ENCODE measurements at regions not wholly inside any gene's neighbourhood (a gene's known extent, or its start where the extent isn't known, plus 50 kb on each side); places are given as distances from the start of the nearest gene placed in this dataset.

DNA sequence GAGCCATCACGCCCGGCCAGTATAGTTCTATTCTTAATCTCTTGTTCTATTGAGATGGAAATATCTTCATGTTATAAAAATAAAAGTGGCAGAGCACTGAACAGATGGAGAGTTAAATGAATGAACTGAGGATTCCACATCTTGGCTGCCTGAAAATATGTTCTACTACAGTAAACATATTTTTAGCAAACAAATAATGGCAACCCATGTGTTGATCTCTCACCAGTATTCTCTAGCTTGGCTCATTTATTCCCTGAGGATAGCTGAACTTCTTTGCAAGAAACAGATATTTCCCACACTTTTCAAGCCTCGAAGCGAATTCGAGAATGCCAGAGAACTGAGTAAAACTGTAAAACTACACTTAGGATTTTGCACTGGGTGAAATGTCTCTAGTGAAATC lies 58.9 kb downstream of the DIRAS3 start:
- DNase-seq = no peak

DNA sequence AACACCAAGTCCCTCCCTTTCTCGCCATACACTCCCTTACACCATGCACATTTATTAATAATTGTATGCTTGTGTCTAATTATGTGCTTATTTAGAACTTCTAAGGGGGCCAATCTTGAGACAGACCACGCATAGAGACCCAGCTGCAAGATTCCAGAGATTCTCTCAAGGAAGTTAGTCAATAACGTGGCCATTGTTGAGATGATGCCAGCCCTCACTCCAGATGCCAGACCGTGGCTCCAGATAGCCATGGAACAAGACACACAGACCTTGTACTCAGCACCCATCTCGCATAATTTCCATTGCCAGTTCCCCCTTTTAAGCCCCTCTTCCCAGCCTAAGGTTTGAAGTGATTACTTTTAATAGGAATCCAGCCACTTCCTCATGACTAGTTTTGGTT lies 62.4 kb downstream of the DIRAS3 start:
- no peak for DNase-seq

DNA sequence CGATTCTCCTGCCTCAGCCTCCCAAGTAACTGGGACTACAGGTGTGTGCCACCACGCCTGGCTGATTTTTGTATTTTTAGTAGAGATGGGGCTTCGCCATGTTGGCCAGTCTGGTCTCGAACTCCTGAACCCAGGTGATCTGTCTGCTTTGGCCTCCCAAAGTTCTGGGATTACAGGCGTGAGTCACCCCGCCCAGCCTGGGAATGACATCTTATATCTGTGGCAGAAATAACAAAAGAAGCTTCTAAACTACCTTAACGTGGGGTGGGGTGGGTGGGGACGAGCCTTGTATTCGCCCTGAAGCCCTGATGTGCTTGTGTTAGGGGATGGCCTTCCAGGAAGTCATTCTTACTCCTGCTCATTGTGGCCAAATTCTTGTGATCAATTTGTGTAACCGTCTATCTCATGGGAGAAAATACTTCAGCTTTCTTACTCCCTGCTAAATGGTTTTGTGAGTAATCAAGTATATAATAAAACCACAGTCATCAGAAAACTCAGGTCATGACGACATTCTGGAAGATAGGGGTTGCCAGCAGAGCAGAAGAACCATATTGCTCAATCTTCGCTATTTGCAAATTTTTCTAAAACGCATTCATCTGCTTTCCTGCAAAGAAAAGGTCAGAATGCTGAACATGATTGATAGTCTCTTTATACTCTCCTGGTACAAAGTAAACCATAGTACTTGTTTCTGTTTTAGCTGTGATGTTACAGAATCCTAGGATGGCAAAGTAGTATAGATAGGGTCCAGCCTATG lies 63.2 kb downstream of the DIRAS3 start:
- no peak for DNase-seq

DNA sequence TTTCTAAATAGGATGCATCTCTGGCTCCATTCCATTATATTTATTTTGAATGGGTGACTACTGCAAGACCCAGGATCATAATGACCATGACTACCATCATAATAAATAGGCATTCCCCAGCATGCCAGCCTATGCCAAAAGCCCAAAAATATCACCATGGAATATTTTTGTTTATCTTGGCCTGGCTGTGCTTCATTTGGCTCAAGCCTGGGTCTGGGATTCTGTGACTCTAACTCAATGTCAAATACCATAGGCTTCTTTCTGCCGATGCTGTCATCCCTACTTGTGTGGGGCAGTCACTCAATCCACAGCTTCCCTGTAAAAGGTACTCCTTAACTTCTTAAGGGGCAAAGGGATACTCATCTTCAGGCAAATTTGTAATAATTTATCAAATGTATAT lies 66.6 kb downstream of the DIRAS3 start:
- DNase-seq = no peak

DNA sequence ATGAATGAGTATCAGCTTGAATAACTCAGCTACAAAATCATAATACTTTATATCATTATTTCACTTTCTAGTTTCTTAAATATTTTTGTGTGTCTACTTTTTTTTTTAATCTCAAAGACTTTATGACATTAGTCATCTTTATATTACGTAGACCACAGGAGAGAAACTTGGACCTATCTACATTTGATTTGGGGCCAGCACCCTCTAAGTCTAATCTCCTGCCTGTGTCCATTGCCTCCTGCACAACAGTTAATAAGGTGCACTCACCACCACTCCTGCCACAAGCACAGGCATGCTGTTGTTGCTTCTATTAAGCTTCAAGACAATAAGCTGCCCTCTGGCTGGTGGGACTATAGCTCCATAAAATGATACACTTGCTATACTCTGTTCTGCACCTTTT lies 70.4 kb downstream of the DIRAS3 start:
- DNase-seq = no peak

DNA sequence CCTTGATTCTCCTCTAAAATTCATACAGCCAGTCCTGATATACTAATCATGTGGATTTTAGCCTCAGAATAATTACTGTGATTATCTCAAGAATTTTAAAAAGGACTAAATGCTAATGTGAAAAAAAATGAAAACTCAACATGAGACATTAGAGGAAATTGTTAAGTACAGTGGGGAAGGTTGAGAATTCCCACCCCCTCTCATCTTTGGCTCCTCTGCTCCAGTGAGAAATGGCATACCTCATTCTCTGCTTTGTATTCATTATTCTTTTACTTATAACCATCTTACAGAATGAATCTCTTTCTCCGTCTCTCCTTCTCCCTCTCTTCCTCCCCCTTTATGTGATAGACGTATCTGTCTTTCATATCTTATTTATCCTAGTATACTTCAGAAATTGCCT lies 70.9 kb downstream of the DIRAS3 start:
- no peak for DNase-seq

DNA sequence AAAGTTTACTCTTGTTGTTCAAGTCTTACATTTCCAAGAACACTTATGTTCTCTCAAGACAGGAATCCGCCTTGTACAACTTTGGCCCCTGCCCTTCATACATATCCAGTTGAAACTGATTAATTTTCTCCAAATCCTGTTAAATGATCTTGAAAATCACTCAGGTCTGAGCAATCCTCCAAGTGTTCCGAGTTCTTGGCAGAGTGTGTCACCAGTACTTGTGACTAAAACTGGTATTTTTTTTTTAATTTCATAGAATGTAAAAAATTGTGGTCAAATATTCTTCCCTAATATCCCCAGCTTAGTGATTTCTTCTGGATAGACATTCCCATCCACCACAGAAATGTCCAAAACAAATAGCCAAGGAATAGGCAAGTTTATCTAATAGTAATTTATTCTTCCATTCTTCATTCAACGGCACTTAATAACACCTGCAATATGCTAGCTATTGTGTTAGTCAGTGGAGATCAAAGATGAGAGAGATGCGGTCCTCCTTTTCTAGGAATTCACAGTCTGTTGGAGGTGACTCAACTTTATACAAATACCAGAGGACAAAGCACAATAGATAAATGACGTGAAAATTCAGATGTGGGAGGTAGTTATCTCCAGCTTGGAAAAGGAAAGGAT lies 71.4 kb downstream of the DIRAS3 start:
- no peak for DNase-seq

DNA sequence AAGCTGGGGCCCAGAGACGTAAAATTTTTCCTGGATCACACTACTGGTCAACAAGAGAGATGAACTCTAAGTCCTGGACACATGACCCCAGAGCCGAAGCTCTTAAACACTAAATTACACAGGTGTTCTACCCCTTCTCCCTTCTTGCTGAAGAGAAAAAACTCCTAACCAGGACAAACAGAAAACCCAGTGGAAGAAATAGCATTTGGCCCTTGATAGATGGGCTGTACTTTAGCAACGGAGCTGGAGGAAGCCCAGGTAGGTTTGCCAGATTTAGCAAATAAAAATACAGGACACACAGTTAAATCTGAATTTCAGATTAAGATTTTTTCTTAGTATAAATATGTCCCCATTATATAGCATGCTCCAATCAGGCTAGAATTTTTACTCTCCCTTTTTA lies 72.7 kb downstream of the DIRAS3 start:
- DNase-seq = peak; percentile 52

DNA sequence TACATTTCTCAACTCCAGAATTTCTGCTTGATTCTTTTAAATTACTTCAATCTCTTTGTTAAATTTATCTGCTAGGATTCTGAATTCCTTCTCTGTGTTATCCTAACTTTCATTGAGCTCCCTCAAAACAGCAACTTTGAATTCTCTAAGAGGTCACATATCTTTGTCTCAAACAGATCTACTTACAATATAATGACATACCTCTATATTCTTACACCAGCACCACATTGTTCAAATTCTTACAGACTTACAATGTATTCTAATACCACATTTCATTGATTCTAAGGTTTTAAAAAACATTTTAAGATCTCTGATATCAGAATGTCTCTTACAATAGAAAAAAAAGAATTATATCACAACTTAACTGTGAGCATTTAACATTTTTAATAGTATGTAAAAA lies 77.4 kb downstream of the DIRAS3 start:
- no peak for DNase-seq

DNA sequence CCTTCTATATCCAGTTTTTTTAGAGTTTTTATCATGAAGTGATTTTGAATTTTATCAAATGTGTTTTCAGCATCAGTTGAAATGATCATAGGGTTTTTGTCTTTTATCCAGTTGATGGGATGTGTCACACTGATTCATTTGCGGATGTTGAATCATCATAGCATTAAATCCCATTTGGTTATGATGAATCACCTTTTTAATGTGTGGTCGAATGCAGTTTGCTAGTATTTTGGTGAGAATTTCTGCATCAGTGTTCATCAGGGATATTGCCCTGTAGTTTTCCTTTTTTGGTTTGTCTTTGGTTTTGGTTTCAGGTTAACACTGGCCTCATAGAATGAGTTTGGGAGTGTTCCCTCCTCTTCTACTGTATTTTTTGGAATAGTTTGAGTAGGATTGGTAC lies 80.3 kb downstream of the DIRAS3 start:
- no peak for DNase-seq

DNA sequence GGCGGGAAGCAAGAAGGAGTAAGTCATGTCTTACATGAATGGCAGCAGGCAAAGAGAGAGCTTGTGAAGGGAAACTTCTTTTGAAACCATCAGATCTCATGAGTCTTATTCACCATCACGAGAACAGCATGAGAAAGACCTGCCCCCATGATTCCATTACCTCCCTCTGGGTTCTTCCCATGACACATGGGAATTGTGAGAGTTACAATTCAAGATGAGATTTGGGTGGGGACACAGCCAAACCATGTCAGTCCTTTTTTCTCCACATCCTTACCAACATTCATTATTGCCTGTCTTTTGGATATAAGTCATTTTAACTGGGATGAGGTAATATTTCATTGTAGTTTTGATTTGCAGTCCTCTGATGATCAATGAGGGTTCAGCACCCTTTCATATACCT lies 81.0 kb downstream of the DIRAS3 start:
- DNase-seq = no peak

DNA sequence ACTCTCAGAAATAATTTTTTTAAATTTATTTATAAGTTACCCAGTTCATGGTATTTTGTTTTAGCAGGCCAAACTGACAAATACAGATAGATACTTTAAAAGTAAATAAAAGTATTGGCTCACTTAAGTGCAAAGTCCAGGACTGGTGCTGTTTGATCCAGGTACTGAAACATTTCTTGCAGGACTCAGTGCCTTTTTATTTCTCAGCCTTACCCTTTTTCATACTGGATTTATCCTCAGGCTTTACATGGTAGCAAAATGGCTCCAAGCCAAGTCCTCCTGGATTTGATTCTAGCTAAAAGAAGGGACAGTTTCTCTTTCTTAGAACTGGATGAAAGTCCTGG lies 83.8 kb downstream of the DIRAS3 start:
- DNase-seq = no peak

DNA sequence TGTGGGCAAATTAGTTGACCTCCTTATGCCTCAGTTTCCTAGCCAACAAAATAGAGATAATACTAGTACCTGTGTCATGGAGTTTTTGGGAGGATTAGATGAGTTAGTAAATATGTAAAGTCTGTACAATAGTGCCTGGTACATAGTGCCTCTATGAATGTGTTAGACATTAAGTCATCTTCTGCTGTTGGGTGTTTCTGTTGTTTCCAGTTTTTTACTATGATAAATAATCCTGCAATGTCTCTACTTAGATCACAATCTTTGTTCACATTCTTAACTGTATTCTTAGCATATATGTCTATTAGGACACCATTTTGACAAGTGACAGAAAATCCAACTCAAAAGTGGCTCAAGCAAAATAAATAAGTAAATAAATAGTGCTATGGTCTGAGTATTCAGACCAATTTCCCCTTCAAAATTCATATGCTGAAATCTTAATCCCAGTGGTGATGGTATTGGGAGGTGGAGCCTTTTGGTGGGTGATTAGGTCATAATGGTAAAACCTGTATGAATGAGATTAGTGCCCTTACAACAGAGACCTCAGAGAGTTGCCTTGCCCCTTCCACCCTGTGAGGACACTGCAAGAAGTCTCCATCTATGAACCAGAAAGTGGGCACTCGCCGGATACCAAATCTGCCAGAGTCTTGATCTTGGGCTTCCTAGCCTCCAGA lies 84.3 kb downstream of the DIRAS3 start:
- DNase-seq = no peak

DNA sequence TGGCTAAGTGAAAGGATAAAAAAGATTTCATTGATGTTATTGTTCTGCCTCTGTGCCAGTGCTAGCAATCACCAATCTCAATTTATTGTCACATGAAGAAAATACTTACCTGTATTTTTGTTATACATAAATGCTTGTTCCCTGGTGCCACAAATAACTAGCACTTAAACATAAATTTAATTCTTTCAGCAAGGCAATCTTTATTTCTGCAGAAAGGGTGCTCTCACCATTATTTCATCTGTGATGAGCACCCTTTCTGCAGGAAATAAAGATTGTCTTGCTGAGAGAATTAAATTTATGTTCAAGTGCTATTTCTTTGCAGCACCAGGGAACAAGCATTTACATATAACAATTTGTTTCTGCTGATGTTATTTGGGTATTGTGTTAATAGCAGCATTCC lies 87.2 kb downstream of the DIRAS3 start:
- no peak for DNase-seq

DNA sequence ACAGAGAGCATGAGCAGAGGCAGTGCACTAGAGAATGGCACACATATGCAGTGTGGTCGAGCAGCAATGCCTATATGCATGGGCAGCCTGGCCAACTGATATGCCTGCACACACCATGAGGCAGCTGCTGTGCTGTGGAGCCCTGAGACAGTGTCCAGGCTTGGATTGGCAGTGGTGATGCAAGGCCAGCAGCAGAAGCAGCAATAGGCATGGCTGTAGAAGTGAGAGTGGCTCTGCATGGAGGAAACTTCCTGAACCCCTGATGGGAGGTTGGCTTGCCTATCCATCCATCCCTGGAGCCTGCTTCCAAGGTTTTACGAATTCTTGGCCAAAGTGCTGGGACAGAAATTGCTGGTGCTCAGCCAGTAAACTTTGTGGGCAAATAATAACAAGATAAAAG lies 89.7 kb downstream of the DIRAS3 start:
- no peak for DNase-seq

DNA sequence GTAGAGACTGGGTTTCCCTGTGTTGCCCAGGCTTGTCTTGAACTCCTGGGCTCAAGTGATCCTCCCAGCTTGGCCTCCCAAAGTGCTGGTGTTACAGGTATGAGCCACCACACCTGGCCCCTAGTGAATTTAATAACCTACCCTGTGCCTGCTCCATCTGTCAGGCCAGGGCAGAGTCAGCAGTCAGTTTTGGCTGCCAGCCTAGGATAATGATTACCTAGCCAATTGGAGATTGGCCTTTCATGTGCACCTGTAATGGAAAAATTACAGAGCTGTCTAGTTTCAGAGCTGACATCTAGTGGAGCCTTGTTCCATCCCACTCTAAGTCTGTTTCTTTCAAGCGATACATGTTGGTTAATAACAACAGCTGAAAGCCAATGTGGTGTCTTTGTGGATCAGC lies 92.0 kb downstream of the DIRAS3 start:
- DNase-seq = no peak

DNA sequence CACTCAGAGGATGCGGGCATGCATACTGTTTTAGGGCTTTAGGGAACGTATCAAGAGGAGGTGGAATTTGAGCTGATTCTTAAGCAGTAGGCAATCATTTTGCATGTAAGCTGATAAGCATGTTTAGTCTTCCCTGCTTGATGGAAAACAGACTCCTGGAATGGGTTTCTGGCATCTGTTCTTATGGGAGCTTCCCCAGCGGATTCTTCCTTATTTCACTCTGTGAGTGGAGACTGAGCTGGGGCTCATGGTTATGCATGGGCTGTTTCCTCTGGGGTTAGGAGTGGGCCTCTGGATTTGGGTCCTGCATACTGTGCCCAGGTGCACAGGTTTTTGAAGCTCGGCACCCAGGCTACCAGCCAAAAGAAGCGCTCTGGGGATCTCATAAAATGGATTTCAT lies 93.4 kb downstream of the DIRAS3 start:
- peak; percentile 71 for DNase-seq

DNA sequence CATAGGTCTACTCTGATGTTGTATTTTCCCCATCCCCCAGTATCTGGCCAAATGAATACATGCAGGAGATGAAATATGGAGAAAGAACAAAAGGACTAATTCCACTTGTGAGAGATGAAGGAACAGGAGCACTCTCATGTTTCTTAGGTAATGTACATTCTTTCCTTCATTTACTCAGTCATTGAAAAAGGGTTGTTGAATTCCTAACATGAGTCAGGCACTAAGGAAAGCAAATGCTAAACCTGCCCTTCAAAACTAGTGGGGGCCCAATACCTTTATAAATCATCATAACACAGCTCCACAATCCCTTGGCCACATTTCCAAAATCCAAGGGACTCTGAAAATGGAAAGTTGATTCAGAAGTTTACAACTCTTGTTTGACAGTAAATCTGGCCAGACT lies 94.3 kb downstream of the DIRAS3 start:
- DNase-seq = no peak

DNA sequence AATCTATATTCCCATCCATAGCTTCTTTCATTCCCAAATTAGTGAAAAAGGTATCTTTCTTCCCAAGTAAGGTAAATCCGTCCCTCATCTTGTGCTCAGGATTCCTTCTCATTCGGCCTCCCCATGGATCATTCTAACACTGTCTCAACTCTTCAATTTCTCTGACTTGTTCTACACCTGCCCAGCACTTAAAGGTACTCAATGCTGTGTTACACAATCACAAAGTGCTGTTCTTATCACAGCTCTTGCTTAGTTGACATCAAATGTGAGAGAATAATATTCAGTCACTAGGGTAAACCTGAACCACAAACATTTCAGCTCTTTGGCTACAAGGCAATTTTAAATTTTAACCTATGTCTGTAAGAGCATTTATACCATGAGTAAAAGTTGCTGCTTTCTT lies 94.8 kb downstream of the DIRAS3 start:
- no peak for DNase-seq

DNA sequence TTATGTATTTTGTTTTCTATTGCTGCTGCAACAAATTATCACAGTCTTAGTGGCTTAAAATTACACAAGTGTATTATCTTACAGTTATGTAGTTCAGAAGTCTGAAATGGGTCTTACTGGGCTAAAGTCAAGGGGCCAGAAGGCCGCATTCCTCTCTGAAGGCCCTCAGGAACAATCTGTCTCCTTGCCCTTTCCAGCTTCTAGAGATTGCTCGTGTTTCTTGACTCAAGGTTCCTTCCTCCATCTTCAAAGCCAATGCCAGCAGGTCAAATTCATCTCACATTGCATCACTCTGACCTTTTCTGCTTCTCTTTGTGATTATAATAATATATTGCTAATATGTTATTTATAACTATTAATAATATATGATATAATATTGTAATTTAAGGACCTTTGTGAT lies 97.1 kb downstream of the DIRAS3 start:
- no peak for DNase-seq

DNA sequence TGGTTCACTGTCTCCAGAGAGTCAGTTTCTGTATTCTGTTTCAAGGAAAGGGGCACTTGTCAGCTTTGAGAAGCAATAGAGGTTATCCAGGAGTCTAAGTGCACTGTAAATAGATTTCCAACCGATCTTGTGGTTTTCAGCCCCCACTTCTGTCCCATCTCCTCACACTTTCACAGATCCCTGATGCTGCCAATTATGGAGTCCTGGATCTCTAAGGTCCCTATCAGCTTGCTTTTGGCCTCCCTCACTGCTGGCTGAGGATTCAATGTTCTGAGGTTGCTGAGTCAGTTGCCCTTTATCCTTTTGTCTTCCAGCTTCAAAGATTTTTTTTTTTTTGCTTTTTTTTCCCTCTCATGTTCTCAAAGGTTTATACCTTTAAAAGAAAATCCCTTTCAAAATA lies 98.4 kb downstream of the DIRAS3 start:
- no peak for DNase-seq

DNA sequence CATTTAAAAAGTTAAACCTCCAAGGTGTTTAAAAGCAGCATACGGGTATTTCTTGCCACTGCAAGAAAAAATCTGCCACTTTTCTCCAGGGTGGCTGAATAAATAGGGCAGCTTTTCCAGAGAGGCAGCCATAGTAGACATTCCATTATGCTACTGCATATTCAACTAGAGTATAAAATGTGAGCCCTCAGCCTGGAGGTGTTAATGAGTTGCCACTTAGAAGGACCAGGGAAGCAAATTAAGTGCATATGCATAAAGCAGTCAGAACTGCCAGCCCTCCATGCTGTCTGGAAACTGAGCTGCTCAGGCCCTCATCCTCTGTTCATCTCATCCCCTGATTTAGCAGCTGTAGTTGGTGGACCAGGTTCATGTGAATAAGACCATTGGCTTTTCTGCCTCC lies 99.4 kb downstream of the DIRAS3 start:
- no peak for DNase-seq

DNA sequence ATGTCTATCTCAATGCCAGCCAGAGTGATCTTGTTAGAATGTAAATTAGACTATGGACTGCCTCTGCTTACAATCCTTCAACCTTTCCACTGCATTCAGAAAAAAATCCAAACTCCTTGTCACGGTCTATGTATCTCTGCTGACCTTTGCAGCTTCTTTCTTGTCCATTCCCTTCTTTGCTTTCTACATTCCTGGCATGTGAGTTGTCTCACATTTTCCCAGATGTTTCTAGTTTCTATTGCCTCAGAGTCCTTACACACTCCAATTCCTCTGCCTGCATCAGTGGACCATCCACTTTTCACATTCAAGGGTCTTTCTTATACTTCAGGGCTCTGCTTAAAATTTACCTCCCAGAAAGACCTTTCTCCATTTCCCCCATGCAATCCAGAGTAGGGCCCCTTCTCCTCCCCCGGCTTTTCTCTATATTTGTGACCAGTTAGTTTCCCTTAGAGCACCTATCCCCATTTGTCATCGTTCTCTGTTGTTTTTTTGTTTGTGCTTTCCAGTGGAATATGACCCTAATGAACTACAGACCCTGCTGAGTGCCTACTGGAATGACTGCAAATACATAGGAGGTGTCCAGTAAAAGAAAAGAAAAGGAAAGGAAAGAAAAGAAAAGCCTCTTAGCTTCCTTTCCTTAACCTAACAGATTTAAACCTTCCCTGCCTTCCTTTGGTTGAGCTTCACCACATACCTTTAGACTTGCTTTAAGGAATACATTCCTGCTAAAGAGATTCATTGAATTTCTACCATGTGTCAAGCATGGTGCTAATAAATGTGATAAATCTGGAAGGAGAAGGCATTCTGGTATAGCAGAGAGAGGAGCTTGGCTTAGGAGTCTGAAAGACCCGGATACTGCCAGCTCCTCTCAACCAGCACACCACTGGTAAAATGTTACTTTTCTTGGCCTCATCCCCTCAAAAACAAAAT lies 102.0 kb downstream of the DIRAS3 start:
- no peak for DNase-seq

All from hindlimb muscle (tissue), 1 donor.